NB4 (cell line): ENCODE measurements at regions not wholly inside any gene's neighbourhood (a gene's known extent, or its start where the extent isn't known, plus 50 kb on each side); places are given as distances from the start of the nearest gene placed in this dataset.

Experiments used
- DNase-seq: peaks from one replicate; pipeline ENCODE4 v3.0.0; 2010; ENCODE audit warnings: low read depth
- H3K4me3 ChIP-seq: one replicate; pipeline ENCODE4 v1.5.1; 2011; ENCODE audit warnings: mild to moderate bottlenecking, low read depth, low read length, moderate library complexity
- MYC ChIP-seq: IDR thresholded peaks from 2 replicates; pipeline ENCODE4 v1.6.1; 2011; ENCODE audit warnings: low read depth, low read length
- POLR2A ChIP-seq: IDR thresholded peaks from 2 replicates; pipeline ENCODE4 v1.6.1; 2011; ENCODE audit warnings: mild to moderate bottlenecking; ENCODE audit not compliant: insufficient read length; ENCODE audit errors: extremely low read depth
- TF ChIP-seq, protein P1 (sequence below): IDR thresholded peaks from one replicate; pipeline ENCODE4 v1.5.1; 2012; ENCODE audit warnings: low read depth, low read length
- TF ChIP-seq, protein P2 (sequence below): IDR thresholded peaks from 2 replicates; pipeline ENCODE4 v1.6.1; 2011; ENCODE audit warnings: low read depth, low read length

DNA sequence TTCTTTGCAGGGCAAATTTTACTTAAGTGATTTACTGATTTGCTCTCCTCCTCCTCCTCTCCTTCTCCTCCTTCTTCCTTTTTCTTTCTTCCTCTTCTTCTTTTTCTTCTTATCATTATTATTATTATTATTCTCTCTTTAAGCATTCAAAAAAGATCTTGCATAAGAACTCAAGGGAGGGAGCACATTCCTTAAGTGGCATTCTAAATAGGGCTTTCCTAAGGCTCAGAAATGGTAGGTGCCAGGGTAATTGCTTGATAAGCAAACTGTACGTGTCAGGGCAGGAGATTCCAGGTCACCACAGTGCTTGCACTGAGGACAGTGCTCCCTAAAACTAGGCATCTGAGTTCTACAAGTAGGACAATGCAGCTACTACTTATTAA, 92.4 kb downstream of the SPTSSA start:
- no peak for TF ChIP-seq MYC
- H3K4me3 ChIP-seq: no peak overlapping the region
- DNase-seq: no peak

DNA sequence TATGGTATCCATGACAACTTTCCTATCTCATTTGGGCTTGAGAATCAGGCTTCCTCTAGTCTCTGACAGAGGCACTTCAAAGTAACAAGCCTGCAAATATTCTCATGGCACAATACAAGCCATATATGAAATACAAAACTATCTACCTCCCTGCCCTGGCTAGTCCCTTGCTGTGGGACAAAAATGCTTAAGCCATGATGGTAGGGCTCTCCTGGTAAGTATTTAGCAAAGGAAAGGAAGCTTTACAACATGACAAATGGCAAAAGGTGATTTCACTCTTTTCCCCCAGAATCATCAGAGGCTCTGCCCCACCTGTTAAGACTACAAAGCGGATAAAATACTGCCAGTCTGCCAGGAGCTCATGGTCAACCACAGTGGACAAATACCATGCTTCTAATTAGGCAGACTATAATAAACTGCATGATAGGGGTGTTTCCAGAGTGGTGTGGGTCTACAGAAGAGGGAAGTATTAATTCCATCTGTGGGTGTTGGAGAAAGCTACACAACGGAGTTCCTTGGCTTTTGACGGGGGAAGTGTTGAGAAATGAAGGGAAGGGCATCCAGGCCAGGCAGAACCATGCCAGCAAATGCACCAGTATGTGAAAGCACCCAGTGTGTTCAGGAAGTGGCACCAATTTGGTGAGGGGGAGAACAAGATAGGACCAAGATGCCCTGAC, 92.9 kb downstream of the SPTSSA start:
- no peak overlapping the region for H3K4me3 ChIP-seq
- DNase-seq: peak; percentile 28
- TF ChIP-seq MYC: no peak
- TF ChIP-seq, protein P1, sequence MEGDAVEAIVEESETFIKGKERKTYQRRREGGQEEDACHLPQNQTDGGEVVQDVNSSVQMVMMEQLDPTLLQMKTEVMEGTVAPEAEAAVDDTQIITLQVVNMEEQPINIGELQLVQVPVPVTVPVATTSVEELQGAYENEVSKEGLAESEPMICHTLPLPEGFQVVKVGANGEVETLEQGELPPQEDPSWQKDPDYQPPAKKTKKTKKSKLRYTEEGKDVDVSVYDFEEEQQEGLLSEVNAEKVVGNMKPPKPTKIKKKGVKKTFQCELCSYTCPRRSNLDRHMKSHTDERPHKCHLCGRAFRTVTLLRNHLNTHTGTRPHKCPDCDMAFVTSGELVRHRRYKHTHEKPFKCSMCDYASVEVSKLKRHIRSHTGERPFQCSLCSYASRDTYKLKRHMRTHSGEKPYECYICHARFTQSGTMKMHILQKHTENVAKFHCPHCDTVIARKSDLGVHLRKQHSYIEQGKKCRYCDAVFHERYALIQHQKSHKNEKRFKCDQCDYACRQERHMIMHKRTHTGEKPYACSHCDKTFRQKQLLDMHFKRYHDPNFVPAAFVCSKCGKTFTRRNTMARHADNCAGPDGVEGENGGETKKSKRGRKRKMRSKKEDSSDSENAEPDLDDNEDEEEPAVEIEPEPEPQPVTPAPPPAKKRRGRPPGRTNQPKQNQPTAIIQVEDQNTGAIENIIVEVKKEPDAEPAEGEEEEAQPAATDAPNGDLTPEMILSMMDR: no peak
- no peak for TF ChIP-seq POLR2A
- TF ChIP-seq, protein P2, sequence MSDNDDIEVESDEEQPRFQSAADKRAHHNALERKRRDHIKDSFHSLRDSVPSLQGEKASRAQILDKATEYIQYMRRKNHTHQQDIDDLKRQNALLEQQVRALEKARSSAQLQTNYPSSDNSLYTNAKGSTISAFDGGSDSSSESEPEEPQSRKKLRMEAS: no peak

DNA sequence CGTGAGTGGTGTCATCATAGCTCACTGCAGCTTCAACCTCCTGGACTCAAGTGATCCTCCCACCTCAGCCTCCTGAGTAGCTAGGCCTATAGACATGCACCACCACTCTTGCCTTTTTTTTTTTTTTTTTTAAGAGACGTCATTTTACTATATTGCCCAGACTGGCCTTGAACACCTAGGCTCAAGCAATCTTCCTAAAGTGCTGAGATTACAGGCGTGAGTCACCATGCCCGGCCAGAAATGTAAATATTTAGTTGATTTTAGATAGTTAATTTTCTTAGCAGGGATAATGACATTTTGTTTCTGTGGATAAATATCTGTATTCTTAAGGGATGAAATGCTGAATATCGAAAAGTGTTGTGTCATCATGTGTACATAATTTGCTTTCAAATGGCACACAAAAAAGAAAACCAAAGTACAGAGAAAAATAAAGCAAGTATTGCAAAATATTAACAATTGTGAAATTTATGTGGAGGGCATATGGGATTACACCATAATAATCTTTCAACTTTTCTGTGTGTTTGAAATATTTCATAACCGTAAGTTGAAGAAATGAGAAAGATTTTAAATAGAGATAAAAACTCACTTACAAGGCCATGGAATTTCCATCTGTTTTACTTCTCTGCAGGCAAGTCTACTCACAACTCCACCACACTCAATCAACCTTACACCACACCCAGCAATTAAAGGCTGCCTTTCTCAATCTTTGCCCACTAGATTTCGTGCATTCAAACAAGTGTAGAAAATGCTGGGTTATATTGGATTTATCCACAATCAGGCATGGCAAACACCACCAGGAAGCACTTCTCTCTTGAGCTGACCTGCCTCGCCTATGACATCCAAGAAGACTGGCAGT, 93.7 kb downstream of the SPTSSA start:
- DNase-seq: peak; percentile 77

DNA sequence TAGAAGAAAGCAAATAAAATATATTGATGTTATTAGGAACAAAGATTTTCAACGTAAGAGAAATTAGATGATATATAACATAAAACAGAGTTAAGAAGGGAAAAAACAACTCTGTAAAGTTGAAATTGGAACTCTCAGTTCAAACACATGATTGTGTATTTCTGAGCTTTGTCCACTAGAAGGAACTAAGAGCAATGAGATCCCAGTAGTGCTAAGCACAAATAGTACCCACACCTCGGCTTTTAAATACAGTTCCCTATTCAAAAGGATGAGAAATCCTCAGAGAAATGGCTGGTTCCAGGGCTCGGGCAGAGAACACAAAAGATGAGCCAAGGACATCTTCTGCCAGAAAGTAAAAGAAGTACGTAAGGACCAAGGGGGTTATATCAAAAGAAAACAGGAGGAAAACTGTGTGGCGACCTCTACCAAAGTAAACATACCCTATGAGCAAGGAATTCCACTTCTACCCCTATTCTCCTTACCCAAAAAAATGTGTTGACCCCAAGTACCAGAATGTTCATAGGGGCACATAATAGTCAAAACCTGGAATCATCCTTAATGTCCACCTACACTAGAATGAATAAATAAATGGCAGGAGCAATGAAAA, 96.6 kb downstream of the SPTSSA start:
- no peak overlapping the region for H3K4me3 ChIP-seq
- DNase-seq: peak; percentile 29
- no peak for TF ChIP-seq MYC
- TF ChIP-seq, protein P1: peak; percentile 14
- TF ChIP-seq POLR2A: no peak
- TF ChIP-seq, protein P2: 0 out of 2 replicates have a peak, but pooled peaks have one; percentile 19

More for the DNA sequence above, 93.7 kb downstream of the SPTSSA start:
- no peak overlapping the region for H3K4me3 ChIP-seq
- no peak for TF ChIP-seq POLR2A
- TF ChIP-seq, protein P2: no peak; the same call in 1 of the 2 replicates
- no peak; the same call in 1 of the 2 replicates for TF ChIP-seq MYC
- TF ChIP-seq, protein P1: no peak

DNA sequence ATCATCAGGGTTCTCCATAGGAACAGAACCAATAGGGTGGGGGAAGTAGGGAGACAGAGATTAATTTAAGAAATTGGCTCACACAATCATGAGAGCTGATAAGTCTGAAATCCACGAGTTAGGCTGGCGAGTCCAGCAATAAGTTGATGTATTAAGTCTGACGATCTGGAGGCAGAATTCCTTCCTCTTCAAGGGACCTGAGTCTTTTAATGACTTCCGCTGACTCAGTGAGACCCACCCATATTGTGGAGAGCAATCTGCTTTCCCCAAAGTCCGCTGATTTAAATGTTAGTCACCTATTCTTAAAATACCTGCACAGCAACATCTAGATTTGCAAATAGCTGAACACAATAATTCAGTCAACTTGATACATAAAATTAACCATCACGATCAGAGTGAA, 97.8 kb downstream of the SPTSSA start:
- TF ChIP-seq, protein P2: no peak
- TF ChIP-seq, protein P1: no peak
- no peak overlapping the region for H3K4me3 ChIP-seq
- DNase-seq: no peak

DNA sequence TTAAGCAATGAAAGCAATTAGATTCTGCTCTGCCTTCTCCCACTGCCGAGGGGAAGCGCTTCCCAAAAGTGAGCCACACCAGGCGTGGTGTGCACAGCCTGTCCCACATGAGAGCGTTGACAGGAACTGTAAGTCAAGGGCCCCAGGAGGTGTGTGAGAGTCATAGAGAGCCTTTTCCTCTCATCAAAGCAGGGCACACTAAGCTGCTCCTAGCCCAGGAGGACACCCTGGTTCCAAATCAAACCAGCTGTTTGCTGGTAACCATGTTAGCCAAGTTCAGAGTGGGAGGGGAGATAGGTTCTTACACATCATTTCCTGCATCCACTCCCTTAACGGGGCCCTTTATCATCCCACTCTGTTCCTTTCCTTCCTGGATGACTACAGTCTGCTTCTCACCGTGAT, 98.3 kb downstream of the SPTSSA start:
- TF ChIP-seq, protein P1: no peak
- TF ChIP-seq MYC: no peak
- TF ChIP-seq POLR2A: no peak
- TF ChIP-seq, protein P2: no peak
- no peak overlapping the region for H3K4me3 ChIP-seq
- peak; percentile 41 for DNase-seq
